ENCODE measurements at regions not wholly inside any gene's neighbourhood (a gene's known extent, or its start where the extent isn't known, plus 50 kb on each side); places are given as distances from the start of the nearest gene placed in this dataset.

GRCh38 chr17:72414032-72414396 is 293.2 kb downstream of the SOX9 start:
- DNase-seq, result no peak

- DNase-seq, result no peak
Observed at GRCh38 chr17:72414967-72415853, 294.4 kb downstream of the SOX9 start.

- DNase-seq, result no peak
Observed at GRCh38 chr17:72416054-72416675, 295.3 kb downstream of the SOX9 start.

GRCh38 chr17:72416905-72417304 is 296.1 kb downstream of the SOX9 start:
- DNase-seq, result no peak

- DNase-seq, result no peak
Observed at GRCh38 chr17:72417627-72418026, 296.8 kb downstream of the SOX9 start.

GRCh38 chr17:72419866-72420774 is 299.3 kb downstream of the SOX9 start:
- DNase-seq, result no peak

GRCh38 chr17:72420775-72421127 is 299.9 kb downstream of the SOX9 start:
- no peak for DNase-seq

- DNase-seq, result no peak
Observed at GRCh38 chr17:72421128-72422092, 300.6 kb downstream of the SOX9 start.

- DNase-seq, result no peak
Observed at GRCh38 chr17:72422204-72422504, 301.3 kb downstream of the SOX9 start.

GRCh38 chr17:72422505-72423285 is 301.9 kb downstream of the SOX9 start:
- DNase-seq, result no peak

- DNase-seq, result no peak
Observed at GRCh38 chr17:72423286-72423589, 302.4 kb downstream of the SOX9 start.

- DNase-seq, result no peak
Observed at GRCh38 chr17:72423718-72424117, 302.9 kb downstream of the SOX9 start.

- DNase-seq, result no peak
Observed at GRCh38 chr17:72424505-72425117, 303.8 kb downstream of the SOX9 start.

- DNase-seq, result no peak
Observed at GRCh38 chr17:72425133-72425793, 304.4 kb downstream of the SOX9 start.

- DNase-seq, result no peak
Observed at GRCh38 chr17:72425794-72426168, 305.0 kb downstream of the SOX9 start.

GRCh38 chr17:72426321-72426720 is 305.5 kb downstream of the SOX9 start:
- no peak for DNase-seq

GRCh38 chr17:72426948-72427760 is 306.3 kb downstream of the SOX9 start:
- no peak for DNase-seq

GRCh38 chr17:72427761-72428109 is 306.9 kb downstream of the SOX9 start:
- DNase-seq, result no peak

GRCh38 chr17:72429066-72429638 is 308.3 kb downstream of the SOX9 start:
- DNase-seq, result no peak
